ENCODE measurements at regions not wholly inside any gene's neighbourhood (a gene's known extent, or its start where the extent isn't known, plus 50 kb on each side); places are given as distances from the start of the nearest gene placed in this dataset.

DNA sequence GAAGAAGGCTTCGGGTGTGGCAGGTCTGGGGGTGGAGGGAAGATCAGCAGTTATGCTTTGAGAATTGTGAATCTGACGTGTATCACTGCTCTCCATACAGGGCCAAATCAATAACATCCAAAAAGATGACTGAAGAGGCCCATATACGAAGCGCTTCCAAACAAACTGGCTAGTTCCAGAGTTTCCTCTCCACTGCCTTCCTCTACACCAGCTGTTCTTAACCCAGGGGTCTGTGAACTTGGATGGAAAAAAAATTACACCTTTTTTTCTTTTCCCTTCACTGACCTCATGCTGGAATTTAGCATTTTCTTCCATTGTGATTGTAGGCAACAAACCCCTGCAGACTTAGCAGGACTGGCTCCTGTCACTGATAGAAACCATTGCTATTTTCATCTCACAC is 77.1 kb upstream of the NBL1 start:
- TF ChIP-seq CTCF (IDR thresholded peaks at IDR 0.05) (no peak), POLR2A (IDR thresholded peaks at IDR 0.05) (no peak)

All from adrenal gland (tissue), 5 donors.